NCI-H526 (cell line): ENCODE measurements at regions not wholly inside any gene's neighbourhood (a gene's known extent, or its start where the extent isn't known, plus 50 kb on each side); places are given as distances from the start of the nearest gene placed in this dataset.

Experiments used
- DNase-seq, 2 experiments: peaks; one replicate each; lab custom pipeline; 2025; lab: John Stamatoyannopoulos, UW

DNA sequence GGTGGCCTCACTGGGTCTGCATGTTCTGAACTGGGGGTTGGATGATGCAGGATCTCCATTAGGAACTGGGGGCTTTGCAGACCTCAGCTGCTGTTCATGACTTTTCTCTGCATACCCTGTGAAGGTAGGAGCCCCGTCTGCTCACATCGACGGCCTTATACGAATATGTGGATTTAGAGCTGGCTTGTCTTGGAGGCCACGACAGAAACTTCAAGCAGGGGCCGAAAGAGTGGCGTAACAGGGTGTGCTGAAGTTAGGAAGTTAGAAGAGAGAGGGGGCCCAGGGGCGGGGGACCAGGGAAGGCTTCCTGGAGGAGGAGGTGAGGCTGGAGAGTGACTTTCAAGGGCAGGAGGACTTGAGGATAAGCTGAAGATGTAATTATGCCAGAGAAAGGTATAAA is 144.9 kb downstream of the TSN start:
- no peak for DNase-seq

DNA sequence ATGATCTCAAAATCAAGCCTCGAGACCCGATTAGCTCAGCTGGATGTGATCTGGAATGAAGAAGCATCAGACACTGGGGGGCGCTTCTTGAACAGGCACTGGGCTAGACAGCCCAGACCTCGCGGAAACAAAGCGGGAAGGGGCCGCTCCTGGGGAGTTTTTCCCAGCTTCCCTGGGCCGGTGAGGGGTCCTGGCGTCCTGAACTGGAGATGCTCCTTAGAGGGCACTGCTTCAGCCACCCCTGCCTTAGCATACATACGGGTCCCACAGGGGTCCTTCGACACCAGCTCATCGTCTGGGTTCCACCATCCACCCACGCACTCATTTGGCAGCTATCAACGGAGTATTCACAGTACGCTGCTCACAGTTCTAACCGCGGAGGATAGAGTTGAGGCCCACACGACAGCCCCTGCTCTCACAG is 146.7 kb downstream of the TSN start:
- DNase-seq, result peak; percentile 26 to 84

DNA sequence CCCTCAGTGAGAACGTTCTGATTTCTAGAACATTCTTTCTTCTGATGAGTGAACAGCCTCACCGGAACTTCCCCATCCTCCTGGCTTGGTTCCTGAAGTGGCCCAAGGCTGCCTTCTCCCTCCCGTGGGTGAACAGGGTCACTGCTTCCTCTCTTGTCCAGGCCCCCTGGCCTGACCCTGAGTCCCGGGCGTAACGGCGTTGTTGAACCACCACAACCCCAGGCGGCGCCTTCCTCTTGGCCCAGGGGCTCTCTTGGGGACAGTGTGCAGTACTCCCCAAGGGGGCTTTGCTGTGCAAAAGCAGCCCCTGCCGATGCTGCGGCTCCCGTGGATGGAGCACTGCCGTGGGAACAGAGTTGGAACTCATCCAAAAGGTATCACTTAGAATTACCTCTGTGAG is 147.2 kb downstream of the TSN start:
- no peak for DNase-seq

DNA sequence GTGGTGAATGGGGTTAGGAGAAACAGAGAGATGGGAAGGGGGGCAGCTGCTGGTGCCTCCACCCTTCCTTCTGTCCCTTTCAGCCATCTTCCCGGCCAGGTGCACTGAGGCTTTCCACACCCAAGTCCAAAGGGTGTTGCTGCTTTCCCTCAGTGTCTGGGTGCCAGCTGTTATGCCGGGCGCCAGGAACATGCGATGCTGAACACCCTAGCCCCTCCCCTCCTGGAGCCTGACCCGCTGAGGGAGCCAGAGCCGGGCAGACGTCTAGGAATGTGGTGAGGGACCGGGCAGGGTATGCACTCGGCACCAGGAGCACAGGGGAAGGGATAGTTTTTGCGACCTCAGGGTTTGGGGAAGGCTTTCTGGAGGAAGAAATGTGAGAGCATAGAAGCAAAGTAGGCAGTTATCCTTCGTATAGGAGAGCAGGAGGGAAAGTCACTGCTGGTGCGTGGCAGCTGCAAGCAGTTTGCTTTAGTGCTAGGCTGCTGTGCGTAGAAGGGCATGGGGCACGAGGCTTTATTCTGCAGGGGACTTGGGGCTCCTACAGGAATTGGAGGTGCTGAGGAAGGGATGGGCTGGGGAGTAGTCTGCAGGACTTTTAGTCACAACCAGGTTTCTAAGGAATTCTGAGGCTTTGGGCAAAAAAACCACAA is 147.7 kb downstream of the TSN start:
- DNase-seq, result peak; percentile 67 to 72

DNA sequence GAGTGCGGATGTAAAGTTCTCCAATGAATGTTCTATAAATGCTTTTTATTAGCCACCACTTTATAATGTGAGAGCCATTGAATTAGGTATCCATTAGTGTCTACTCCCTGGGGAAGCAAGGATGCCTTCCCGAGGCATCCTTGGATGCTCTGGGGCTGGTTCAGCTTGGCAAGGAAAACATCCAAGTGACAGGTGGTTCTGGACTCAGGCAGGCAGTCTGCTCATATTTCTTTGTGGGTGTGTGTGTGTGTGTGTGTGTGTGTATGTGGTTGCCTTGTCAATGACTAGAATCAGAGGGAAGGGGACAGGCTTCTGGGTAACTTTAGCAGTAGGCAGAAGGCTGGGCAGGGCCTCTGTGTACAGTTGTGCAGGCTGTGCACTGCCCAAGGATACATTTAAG is 149.2 kb downstream of the TSN start:
- DNase-seq, result no peak

DNA sequence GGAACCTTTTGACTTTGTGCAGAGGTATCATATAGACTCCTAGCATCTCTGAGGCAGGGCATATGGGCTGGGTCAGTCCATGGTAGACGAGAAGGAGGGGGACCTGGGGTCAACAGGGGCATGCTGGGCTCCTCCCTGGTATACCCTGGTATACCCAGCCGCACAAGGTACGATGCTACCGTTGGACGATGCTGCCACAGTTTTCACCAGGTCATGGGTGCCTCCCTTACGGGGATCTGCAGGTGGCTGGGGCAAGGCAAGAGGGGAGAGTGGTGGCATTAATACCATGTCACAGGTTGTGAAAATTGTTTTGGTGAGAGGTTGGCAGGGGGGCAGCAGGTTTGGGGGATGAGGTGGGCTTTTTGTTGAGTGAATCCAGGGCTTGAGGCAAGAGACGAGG is 149.8 kb downstream of the TSN start:
- DNase-seq, result no peak

DNA sequence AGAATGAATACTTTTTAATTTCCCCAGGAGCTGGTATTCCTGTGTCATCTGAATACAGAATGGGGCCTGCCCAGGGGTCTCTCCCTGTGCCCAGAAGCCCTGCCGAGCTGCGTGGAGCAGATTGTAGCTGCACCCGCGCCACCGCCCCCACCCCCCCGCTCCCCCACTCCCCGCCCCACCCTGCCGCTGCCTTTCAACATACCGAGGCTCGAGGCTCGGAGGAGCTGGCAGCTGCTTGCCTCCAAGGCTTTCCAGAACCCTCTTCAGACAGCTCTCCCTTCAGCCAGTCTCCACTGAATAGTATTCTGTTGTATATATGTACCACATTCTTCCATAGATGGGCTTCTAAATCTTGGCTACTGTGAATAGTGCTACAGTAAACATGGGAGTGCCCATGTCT is 150.7 kb downstream of the TSN start:
- DNase-seq, result no peak

DNA sequence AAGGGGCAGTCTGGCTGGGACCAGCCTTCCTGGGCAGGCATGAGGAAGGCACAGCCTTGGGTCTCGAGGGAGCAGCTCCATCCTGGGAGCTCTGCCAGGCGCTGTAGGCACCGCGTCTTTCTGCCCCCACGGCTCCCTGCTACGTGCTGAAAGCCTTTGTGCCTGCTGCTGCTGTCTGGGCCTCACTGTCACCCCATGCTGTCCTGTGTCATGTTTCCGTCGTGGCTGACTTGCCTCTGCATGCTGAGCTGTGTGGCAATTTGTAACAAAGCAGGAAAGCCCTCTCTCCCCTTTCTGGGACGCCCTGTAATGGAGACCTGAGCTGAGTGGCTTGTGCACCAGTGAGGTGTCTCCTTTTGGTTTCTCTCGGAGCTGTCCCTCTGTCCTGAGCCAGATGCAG is 152.5 kb downstream of the TSN start:
- DNase-seq, result no peak

DNA sequence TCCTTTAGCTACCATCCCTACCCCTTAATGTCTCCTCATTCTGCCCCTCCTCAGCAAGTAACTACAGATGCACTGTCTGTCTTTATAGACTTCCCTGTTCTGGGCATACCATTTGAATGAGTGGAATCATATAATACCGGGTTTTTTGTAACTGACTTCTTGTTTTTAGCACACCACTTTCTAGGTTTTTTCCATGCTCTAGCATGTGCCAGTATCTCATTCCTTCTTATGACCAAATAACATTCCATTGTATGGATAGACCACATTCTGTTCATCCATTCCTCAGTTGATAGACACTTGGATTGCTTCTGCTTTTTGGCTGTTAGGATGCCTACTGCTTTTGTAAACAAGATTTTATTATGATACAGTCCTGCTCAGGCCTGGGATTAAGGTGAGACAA is 154.7 kb downstream of the TSN start:
- no peak for DNase-seq

DNA sequence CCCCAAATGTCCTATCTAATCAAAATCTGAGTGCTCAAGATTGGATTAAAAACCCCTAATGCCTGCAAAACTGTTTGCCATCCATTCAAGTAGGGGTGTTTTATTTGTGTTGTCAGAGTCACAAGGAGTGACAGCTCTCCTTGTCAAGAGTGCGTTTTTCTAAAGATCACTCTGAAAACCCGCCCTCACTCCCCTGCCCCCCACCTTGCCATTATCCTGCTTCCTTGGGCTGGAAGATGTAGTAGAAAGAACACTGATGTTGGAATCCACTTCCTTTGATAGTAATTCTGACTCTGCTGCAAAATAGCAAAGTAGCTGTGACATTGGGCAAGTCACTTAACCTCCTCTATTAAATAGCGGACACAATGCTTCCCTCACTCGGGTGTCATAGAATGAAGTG is 155.6 kb downstream of the TSN start:
- DNase-seq, result no peak

DNA sequence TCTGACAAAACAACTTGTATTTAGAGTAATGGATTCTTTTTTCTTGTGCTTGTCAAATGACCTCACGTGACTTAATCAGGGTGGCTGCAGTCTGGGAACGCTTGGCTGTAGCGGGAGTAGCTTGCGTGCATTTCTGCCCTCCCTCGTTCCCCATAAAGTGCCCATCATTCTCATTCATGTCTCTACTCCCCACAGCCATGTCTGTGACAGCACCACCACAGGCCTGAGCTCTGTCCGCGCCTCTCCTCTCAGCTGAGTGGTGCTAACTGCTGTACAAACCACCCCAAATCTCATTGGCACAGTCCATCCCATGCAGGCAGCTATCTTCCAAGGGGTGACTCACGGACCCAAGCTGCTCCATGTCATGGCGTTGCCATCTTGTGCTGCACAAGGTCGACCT is 161.7 kb downstream of the TSN start:
- no peak for DNase-seq

DNA sequence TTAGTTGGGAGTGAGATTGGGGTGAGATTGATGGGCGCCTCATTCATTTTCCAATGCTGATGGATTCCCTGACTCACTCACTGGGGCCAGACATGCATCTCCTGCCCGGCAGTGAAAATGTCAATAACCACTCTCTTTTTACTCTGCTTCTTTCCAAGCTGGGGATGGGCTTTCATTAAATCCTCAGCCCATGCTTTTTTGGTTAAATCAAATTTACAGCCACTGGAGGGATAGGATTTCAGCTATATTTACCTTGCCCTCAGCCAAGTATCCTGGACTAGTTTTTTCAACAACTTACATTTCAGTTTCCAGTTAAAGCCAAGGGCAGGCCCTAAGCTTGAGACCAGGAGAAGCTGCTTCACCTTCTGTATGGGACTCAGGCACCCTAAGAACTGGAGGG is 162.8 kb downstream of the TSN start:
- no peak for DNase-seq

DNA sequence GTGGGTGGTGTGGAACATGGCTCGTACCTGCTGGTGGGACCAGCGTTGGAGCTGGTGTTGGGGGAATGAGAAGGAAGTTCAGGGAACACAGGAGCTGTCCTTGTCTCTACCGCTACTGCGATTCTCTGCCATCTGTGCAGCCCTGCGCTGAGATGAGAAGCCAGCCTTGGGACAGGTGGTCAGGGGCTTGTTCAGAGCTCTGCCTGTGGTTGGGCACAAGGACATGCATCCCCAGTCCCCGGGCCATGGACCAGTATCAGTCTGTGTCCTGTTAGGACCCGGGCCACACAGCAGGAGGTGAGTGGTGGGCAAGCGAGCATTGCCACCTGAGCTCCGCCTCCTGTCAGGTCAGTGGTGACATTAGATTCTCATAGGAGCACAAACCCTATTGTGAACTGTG is 164.4 kb downstream of the TSN start:
- no peak for DNase-seq

DNA sequence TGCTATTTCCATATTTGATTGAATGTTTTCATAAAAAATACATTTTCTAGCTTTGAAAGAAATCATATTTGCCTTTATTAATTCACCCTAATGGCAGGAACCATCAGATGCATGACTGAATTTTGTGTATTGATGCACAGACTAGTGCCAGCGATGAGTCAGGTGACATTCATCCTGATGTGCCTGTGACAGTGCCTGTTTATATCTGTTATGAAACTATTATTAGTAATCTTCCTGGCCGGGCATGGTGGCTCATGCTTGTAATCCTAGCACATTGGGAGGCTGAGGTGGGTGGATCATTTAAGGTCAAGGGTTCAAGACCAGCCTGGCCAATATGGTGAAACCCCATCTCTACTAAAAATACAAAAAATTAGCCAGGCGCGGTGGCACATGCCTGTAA is 170.0 kb downstream of the TSN start:
- no peak for DNase-seq

DNA sequence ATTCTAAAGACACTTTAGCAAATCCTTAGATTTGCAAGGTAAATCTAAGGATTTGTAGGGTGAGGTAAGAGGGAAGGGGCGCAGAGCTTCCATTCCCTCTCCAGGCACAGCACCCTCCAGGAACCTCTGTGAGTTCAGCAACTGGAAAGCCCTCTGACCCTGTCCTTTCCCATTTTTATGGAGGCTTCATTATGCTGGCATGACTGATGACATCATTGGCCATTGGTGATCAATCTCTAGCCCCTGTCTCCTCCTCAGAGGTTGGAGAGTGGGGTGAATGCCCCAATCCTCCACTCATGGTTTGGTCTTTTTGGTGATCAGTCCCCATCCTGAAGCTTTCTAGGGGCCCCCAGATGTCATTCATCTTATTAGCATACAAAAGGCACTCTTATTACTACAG is 187.8 kb downstream of the TSN start:
- no peak for DNase-seq

DNA sequence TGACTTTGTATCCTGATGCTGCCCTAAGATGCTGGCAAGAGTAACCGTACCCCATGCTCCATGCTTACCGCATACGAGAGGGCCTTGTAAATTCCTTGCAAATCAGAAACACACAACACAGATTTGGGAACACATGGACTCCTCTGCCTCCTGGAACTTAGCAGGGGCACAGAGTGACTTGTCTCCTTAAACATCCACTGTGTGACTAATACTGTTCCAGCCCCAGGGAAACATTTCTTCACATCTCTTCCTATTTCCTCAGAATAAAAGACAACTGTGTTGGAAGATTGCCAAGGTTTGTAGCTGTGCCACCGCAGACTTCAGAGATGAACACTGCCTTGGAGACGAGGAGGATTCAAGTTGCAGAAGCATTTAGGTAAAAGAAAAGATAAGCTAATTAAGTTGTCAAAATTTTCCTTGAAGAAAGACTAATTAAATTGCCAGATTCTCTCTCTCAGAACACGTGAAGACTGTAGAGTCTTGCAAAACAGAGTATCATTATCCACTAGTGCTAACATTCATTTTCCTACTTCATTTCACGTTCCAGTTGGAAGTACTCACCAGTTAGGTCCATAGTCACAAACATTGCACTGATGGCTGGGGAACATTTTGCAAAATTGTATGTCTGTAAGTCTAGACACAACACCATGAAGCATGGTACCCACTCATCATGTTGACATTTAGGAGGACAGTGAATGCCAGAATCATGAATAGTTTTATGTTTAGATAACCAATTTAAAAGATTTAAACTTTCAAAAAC is 188.8 kb downstream of the TSN start:
- no peak for DNase-seq

DNA sequence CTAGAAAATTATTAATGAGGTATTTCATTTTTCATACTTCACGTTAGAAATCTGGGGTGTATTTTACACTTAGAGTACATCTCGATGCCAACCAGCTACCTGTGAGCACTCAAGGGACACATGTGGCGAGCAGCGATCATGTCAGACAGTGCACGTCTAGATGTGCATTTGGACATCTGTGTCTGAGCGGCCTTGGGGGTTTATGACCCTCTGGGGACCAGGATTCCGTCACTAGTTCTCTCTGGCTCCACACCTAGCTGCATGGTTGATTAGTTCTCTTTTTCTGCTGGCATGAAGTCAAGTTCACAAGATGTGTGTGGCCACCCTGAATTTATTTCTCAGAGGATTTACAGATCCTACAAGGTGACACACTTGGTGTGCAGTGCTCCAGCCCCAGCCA is 192.2 kb downstream of the TSN start:
- DNase-seq, result peak in 1 of 2 experiments; percentile 3

DNA sequence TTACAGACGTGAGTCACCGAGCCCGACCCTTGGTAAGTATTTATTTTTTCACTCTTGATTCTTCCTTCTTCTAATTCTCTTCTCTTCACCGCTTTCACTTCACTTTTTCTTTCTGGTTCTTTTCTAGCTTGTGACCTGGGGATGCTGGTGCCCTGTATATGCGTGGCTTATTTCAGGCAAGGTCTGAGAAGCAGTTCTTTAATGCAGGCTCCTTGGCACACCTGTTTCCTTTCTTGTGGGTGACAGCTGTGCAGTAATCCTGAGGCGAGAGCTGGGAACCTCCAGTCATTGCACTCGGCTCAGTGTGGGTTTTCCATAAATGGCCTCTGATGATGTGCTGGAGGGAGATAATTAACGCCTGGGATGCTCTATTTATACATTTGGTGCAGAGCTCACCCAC is 193.8 kb downstream of the TSN start:
- no peak for DNase-seq

DNA sequence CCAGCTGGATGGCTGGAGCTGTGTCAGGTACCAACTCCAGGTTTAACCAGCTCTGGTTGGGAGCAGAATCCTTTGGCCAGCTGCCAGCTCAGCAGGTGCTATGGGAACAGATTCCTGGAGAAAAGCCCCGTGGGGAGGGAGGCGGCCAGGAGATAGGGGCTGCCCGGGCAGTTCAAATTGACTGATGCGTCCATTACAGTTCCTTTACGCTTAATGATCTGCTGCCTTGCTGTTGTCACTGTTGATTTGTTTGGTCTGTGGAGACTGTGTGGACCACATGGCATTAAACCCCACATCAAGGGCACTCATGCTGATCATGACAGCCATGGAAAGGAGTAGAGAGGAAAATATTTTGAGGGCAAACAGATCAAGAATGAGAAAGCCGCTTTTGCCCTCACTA is 200.0 kb downstream of the TSN start:
- DNase-seq, result peak in 1 of 2 experiments; percentile 67

DNA sequence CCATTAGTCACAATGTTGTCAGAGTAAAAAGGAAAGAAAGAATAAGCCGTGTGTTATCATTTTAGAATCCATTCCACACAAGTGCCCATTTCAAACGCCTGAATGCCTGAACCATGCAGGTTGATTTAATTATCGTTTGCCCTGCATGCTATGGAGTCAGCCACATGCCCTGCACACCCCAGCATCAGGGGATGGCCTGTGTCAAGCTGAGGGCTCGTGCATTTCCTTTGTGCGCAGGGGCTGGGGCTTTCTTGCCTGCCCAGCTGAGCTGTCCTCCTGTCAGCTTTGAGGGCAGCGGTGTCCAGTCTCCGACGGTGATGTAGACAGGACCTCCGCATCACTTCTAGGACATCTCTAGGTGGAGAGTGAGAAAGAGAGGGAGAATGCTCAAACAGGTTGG is 200.4 kb downstream of the TSN start:
- DNase-seq, result no peak

DNA sequence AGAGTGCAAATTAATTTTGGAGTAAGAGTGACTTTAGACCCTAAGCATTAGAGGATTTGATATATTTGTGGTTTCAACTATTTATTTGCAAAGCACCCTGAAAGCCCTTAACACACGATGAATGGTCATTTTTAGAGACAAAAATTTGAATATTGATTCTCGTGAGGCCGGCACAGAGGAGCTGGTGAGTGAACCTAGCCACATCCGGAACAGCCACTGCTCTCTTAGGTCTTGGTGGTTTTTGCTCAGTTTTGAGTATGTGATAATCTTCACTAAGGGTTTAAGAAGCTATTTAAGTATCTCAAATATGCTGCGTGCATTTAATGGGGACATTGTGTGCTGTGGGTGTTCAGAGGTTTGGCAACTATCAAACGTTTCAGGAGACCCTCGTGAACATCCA is 204.8 kb downstream of the TSN start:
- no peak for DNase-seq

DNA sequence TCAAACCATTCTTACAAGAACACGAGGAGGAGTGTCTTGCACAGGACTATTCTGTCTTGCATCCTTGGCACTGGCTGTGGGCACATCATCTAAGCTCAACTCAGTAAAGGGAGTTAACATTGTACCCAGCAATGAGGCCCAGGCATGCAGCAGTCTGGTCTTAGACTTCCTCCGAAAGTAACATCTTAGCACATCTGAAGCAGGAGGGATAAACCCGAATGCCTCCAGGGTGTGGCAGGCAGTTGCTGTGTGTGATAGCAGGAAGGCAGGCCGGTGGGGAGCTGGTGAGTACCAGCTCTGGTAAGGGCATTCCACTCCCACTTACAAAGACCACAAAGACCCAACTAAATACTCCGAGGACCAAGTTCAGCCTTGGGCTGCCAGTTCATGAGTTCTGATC is 206.3 kb downstream of the TSN start:
- DNase-seq, result no peak

DNA sequence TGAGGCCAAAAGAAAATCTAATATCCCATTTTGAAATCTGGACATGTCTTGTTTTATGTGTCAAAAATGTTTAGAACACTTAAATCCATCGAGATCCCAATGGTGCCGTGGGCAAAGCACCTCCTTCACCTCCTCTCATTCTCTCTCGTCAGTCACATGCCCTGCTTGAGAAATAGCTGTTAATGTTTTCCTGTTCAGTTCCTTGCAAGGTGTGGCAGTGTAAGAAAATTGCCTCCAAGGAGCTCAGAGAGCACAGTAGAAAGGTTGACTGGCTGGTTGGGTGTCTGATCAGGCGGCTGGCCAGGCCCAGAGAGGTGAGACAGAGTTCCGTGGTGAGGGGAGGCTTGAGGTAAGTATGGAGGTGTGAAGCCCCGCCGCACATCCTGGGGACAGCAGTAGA is 210.2 kb downstream of the TSN start:
- DNase-seq, result no peak

DNA sequence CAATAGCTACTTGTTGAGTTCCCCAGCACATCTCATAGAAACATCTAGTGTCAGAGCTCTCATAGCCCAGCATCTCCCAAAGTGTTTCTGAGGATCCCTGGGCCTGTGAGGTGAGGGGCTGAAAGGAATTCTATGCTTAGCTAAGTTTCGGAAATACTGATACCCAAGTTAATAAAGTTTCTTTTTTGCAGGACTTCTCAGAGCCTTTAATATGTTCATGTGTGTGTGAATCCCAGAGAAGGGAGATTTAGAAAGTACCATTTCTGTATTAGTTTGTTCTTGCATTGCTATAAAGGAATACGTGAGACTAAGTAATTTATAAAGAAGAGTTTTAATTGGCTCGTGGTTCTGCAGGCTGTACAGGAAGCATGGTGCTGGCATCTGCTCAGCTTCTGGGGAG is 211.2 kb downstream of the TSN start:
- no peak for DNase-seq
